ENCODE measurements at regions not wholly inside any gene's neighbourhood (a gene's known extent, or its start where the extent isn't known, plus 50 kb on each side); places are given as distances from the start of the nearest gene placed in this dataset.

- DNase-seq (ENCODE audit: low spot score) (no peak), ATAC-seq (ENCODE audit: low read depth) (no peak)
- no peaks in the 10 kb centered on the region for H3K4me1 ChIP-seq (ENCODE audit: insufficient read depth, poor library complexity, severe bottlenecking)
- no peak overlapping the region for H3K27ac ChIP-seq (ENCODE audit: poor library complexity, severe bottlenecking)
- no peaks in the 10 kb centered on the region for H3K27me3 ChIP-seq (ENCODE audit: insufficient read depth, poor library complexity, severe bottlenecking)
- no peak for TF ChIP-seq CTCF (IDR thresholded peaks at IDR 0.05; ENCODE audit: poor library complexity, severe bottlenecking)
- no peaks in the 10 kb centered on the region for H3K36me3 ChIP-seq (ENCODE audit: low read depth)
- no peaks in the 10 kb centered on the region for H3K9me3 ChIP-seq (ENCODE audit: severe bottlenecking)
- no peak overlapping the region for H3K4me3 ChIP-seq (ENCODE audit: severe bottlenecking)
Measured at GRCh38 chr3:173342679-173343078, 54.9 kb upstream of the NLGN1 start.

GRCh38 chr3:173340626-173341025 lies 56.9 kb upstream of the NLGN1 start:
- no peaks in the 10 kb centered on the region for H3K4me1 ChIP-seq (ENCODE audit: insufficient read depth, poor library complexity, severe bottlenecking)
- no peaks in the 10 kb centered on the region for H3K9me3 ChIP-seq (ENCODE audit: severe bottlenecking)
- TF ChIP-seq CTCF (IDR thresholded peaks at IDR 0.05; ENCODE audit: poor library complexity, severe bottlenecking), result no peak
- DNase-seq (ENCODE audit: low spot score), result no peak
- H3K4me3 ChIP-seq (ENCODE audit: severe bottlenecking), result no peak overlapping the region
- no peak for ATAC-seq (ENCODE audit: low read depth)
- H3K27ac ChIP-seq (ENCODE audit: poor library complexity, severe bottlenecking), result no peak overlapping the region
- no peaks in the 10 kb centered on the region for H3K36me3 ChIP-seq (ENCODE audit: low read depth)
- no peaks in the 10 kb centered on the region for H3K27me3 ChIP-seq (ENCODE audit: insufficient read depth, poor library complexity, severe bottlenecking)

- TF ChIP-seq CTCF (IDR thresholded peaks at IDR 0.05; ENCODE audit: poor library complexity, severe bottlenecking), result no peak
Measured at GRCh38 chr3:173336261-173336660, 61.3 kb upstream of the NLGN1 start.

GRCh38 chr3:173306110-173306509 lies 91.4 kb upstream of the NLGN1 start:
- peaks cover 10% of the 10 kb centered on the region for H3K27me3 ChIP-seq (ENCODE audit: insufficient read depth, poor library complexity, severe bottlenecking)
- DNase-seq (ENCODE audit: low spot score) (no peak), ATAC-seq (ENCODE audit: low read depth) (no peak)
- no peaks in the 10 kb centered on the region for H3K36me3 ChIP-seq (ENCODE audit: low read depth)
- H3K9me3 ChIP-seq (ENCODE audit: severe bottlenecking), result no peaks in the 10 kb centered on the region
- H3K4me1 ChIP-seq (ENCODE audit: insufficient read depth, poor library complexity, severe bottlenecking), result no peaks in the 10 kb centered on the region
- H3K27ac ChIP-seq (ENCODE audit: poor library complexity, severe bottlenecking), result no peak overlapping the region
- no peak for TF ChIP-seq CTCF (IDR thresholded peaks at IDR 0.05; ENCODE audit: poor library complexity, severe bottlenecking)
- H3K4me3 ChIP-seq (ENCODE audit: severe bottlenecking), result no peak overlapping the region

More at GRCh38 chr3:173336261-173336660, 61.3 kb upstream of the NLGN1 start:
- Histone ChIP-seq H3K27me3 (ENCODE audit: insufficient read depth, poor library complexity, severe bottlenecking) (peaks cover 8% of the 10 kb centered on the region), H3K4me1 (ENCODE audit: insufficient read depth, poor library complexity, severe bottlenecking) (no peaks in the 10 kb centered on the region), H3K4me3 (ENCODE audit: severe bottlenecking) (no peak overlapping the region), H3K27ac (ENCODE audit: poor library complexity, severe bottlenecking) (no peak overlapping the region), H3K36me3 (ENCODE audit: low read depth) (no peaks in the 10 kb centered on the region), H3K9me3 (ENCODE audit: severe bottlenecking) (no peaks in the 10 kb centered on the region)
- no peak for ATAC-seq (ENCODE audit: low read depth)
- DNase-seq (ENCODE audit: low spot score), result no peak

- H3K36me3 ChIP-seq (ENCODE audit: low read depth), result no peaks in the 10 kb centered on the region
- DNase-seq (ENCODE audit: low spot score), result no peak
- H3K27ac ChIP-seq (ENCODE audit: poor library complexity, severe bottlenecking), result no peak overlapping the region
- H3K4me3 ChIP-seq (ENCODE audit: severe bottlenecking), result no peak overlapping the region
- ATAC-seq (ENCODE audit: low read depth), result no peak
- no peak for TF ChIP-seq CTCF (IDR thresholded peaks at IDR 0.05; ENCODE audit: poor library complexity, severe bottlenecking)
- H3K9me3 ChIP-seq (ENCODE audit: severe bottlenecking), result no peaks in the 10 kb centered on the region
- H3K4me1 ChIP-seq (ENCODE audit: insufficient read depth, poor library complexity, severe bottlenecking), result no peaks in the 10 kb centered on the region
- peaks cover 4% of the 10 kb centered on the region for H3K27me3 ChIP-seq (ENCODE audit: insufficient read depth, poor library complexity, severe bottlenecking)
Measured at GRCh38 chr3:173304182-173304800, 93.3 kb upstream of the NLGN1 start.
